ENCODE measurements at regions not wholly inside any gene's neighbourhood (a gene's known extent, or its start where the extent isn't known, plus 50 kb on each side); places are given as distances from the start of the nearest gene placed in this dataset.

DNA sequence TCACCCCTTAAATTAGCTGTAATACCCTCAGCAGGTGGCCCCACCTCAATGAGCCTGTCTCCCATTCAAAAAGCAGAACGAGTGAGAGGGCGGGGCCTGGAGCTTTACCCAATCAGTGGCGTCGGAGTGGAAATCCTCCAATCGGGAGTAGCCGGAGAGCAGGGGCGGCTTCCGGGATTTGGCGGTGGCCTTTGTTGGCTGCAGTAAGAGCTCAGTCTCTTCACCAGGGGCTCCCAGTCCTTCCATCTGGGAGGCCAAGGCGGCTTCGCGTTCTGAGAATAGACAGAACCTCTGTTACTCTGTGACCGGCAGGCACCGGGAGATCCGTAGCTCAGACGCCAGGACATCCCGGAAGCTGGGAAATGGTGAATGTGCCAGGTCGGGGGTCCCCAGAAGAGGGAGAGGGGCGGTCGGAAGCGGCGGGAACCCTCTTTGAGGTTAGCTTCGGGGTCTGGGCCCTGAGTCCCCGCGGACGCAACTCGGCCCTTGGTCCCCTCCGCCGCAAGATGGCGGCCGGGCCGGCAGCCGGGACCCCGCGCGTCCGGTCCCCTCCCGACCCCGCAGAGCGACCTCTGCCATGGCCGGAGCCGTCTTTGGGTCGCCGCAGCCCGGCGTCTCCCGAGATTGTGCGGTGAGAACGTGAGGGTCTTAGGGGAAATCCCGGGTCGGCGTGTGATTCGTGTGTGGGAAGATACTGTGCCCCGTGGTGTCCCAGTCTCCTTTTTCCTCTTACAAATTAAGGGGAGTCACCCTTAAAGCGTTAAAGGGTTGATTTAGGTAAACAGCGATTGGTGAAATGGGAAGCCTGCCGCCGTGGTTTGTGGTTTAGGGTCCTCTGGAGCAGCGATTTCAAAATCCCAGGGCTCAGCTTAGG lies 160.3 kb upstream of the ZNF267 start (continued):
- TF ChIP-seq, protein P1, sequence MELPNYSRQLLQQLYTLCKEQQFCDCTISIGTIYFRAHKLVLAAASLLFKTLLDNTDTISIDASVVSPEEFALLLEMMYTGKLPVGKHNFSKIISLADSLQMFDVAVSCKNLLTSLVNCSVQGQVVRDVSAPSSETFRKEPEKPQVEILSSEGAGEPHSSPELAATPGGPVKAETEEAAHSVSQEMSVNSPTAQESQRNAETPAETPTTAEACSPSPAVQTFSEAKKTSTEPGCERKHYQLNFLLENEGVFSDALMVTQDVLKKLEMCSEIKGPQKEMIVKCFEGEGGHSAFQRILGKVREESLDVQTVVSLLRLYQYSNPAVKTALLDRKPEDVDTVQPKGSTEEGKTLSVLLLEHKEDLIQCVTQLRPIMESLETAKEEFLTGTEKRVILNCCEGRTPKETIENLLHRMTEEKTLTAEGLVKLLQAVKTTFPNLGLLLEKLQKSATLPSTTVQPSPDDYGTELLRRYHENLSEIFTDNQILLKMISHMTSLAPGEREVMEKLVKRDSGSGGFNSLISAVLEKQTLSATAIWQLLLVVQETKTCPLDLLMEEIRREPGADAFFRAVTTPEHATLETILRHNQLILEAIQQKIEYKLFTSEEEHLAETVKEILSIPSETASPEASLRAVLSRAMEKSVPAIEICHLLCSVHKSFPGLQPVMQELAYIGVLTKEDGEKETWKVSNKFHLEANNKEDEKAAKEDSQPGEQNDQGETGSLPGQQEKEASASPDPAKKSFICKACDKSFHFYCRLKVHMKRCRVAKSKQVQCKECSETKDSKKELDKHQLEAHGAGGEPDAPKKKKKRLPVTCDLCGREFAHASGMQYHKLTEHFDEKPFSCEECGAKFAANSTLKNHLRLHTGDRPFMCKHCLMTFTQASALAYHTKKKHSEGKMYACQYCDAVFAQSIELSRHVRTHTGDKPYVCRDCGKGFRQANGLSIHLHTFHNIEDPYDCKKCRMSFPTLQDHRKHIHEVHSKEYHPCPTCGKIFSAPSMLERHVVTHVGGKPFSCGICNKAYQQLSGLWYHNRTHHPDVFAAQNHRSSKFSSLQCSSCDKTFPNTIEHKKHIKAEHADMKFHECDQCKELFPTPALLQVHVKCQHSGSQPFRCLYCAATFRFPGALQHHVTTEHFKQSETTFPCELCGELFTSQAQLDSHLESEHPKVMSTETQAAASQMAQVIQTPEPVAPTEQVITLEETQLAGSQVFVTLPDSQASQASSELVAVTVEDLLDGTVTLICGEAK (IDR thresholded peaks at IDR 0.05; ENCODE audit: borderline replicate concordance) = no peak; the same call in 1 of the 2 replicates
- TF ChIP-seq NFIC (IDR thresholded peaks at IDR 0.05; ENCODE audit: low read depth, low read length) (peak; percentile 37; the same call in 1 of the 2 replicates), TBL1XR1 (IDR thresholded peaks at IDR 0.05; ENCODE audit: low read depth, low read length) (0 out of 2 replicates have a peak, but pooled peaks have one; percentile 31), BMI1 (IDR thresholded peaks at IDR 0.05; ENCODE audit: borderline replicate concordance) (no peak), JUNB (IDR thresholded peaks at IDR 0.05) (no peak), ZNF217 (IDR thresholded peaks at IDR 0.05) (no peak)
- TF ChIP-seq, protein P2, sequence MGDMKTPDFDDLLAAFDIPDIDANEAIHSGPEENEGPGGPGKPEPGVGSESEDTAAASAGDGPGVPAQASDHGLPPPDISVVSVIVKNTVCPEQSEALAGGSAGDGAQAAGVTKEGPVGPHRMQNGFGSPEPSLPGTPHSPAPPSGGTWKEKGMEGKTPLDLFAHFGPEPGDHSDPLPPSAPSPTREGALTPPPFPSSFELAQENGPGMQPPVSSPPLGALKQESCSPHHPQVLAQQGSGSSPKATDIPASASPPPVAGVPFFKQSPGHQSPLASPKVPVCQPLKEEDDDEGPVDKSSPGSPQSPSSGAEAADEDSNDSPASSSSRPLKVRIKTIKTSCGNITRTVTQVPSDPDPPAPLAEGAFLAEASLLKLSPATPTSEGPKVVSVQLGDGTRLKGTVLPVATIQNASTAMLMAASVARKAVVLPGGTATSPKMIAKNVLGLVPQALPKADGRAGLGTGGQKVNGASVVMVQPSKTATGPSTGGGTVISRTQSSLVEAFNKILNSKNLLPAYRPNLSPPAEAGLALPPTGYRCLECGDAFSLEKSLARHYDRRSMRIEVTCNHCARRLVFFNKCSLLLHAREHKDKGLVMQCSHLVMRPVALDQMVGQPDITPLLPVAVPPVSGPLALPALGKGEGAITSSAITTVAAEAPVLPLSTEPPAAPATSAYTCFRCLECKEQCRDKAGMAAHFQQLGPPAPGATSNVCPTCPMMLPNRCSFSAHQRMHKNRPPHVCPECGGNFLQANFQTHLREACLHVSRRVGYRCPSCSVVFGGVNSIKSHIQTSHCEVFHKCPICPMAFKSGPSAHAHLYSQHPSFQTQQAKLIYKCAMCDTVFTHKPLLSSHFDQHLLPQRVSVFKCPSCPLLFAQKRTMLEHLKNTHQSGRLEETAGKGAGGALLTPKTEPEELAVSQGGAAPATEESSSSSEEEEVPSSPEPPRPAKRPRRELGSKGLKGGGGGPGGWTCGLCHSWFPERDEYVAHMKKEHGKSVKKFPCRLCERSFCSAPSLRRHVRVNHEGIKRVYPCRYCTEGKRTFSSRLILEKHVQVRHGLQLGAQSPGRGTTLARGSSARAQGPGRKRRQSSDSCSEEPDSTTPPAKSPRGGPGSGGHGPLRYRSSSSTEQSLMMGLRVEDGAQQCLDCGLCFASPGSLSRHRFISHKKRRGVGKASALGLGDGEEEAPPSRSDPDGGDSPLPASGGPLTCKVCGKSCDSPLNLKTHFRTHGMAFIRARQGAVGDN (IDR thresholded peaks at IDR 0.05) = peak; percentile 76
- TF ChIP-seq, protein P3, sequence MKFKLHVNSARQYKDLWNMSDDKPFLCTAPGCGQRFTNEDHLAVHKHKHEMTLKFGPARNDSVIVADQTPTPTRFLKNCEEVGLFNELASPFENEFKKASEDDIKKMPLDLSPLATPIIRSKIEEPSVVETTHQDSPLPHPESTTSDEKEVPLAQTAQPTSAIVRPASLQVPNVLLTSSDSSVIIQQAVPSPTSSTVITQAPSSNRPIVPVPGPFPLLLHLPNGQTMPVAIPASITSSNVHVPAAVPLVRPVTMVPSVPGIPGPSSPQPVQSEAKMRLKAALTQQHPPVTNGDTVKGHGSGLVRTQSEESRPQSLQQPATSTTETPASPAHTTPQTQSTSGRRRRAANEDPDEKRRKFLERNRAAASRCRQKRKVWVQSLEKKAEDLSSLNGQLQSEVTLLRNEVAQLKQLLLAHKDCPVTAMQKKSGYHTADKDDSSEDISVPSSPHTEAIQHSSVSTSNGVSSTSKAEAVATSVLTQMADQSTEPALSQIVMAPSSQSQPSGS (IDR thresholded peaks at IDR 0.05; ENCODE audit: low read length) = no peak
- TF ChIP-seq, protein P4, sequence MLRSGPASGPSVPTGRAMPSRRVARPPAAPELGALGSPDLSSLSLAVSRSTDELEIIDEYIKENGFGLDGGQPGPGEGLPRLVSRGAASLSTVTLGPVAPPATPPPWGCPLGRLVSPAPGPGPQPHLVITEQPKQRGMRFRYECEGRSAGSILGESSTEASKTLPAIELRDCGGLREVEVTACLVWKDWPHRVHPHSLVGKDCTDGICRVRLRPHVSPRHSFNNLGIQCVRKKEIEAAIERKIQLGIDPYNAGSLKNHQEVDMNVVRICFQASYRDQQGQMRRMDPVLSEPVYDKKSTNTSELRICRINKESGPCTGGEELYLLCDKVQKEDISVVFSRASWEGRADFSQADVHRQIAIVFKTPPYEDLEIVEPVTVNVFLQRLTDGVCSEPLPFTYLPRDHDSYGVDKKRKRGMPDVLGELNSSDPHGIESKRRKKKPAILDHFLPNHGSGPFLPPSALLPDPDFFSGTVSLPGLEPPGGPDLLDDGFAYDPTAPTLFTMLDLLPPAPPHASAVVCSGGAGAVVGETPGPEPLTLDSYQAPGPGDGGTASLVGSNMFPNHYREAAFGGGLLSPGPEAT (IDR thresholded peaks at IDR 0.05; ENCODE audit: low read depth) = peak; percentile 57; the same call in 1 of the 2 replicates
- TF ChIP-seq, protein P5, sequence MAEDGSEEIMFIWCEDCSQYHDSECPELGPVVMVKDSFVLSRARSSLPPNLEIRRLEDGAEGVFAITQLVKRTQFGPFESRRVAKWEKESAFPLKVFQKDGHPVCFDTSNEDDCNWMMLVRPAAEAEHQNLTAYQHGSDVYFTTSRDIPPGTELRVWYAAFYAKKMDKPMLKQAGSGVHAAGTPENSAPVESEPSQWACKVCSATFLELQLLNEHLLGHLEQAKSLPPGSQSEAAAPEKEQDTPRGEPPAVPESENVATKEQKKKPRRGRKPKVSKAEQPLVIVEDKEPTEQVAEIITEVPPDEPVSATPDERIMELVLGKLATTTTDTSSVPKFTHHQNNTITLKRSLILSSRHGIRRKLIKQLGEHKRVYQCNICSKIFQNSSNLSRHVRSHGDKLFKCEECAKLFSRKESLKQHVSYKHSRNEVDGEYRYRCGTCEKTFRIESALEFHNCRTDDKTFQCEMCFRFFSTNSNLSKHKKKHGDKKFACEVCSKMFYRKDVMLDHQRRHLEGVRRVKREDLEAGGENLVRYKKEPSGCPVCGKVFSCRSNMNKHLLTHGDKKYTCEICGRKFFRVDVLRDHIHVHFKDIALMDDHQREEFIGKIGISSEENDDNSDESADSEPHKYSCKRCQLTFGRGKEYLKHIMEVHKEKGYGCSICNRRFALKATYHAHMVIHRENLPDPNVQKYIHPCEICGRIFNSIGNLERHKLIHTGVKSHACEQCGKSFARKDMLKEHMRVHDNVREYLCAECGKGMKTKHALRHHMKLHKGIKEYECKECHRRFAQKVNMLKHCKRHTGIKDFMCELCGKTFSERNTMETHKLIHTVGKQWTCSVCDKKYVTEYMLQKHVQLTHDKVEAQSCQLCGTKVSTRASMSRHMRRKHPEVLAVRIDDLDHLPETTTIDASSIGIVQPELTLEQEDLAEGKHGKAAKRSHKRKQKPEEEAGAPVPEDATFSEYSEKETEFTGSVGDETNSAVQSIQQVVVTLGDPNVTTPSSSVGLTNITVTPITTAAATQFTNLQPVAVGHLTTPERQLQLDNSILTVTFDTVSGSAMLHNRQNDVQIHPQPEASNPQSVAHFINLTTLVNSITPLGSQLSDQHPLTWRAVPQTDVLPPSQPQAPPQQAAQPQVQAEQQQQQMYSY (CRISPR knock-in tag; IDR thresholded peaks at IDR 0.05) = no peak

Data from GM12878 (cell line).